ENCODE measurements at regions not wholly inside any gene's neighbourhood (a gene's known extent, or its start where the extent isn't known, plus 50 kb on each side); places are given as distances from the start of the nearest gene placed in this dataset.

- DNase-seq = no peak
Observed at GRCh38 chr18:29123706-29124530, 947.0 kb upstream of the CDH2 start.

GRCh38 chr18:29104671-29105070 lies 927.7 kb upstream of the CDH2 start:
- no peak for DNase-seq

GRCh38 chr18:29104227-29104626 lies 927.3 kb upstream of the CDH2 start:
- no peak for DNase-seq

DNA sequence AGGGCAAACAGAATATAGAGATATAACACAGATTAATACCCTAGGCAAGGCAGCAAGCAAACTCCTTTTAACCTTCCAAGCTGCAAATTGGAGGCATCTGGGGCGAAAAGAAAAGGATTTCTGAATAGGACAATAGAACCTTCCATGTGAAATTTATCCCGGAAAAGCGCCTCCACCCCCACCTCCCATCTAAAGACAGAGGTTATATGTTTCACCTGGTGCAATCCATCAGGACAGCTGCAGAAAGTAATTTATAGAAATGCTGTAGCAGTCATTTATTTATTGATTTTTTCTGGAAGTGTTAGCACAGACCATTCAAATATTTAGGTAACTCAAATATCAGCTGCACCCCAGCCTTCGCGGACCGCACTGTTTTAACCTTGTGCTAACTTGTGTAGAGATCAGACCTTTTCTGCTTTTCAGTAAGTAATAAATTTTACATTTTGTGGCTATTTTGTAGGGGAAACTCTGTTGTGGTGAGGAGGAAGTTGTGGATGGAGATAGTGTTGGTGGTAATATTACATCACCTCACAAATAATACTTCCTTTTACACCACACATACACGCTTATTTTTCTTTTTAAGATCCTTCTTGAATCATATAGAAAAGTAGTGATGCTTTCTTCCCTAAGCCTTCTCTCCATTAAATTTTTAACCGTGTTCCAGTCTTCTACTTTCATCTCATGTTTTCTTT lies 919.3 kb upstream of the CDH2 start:
- no peak for DNase-seq

DNA sequence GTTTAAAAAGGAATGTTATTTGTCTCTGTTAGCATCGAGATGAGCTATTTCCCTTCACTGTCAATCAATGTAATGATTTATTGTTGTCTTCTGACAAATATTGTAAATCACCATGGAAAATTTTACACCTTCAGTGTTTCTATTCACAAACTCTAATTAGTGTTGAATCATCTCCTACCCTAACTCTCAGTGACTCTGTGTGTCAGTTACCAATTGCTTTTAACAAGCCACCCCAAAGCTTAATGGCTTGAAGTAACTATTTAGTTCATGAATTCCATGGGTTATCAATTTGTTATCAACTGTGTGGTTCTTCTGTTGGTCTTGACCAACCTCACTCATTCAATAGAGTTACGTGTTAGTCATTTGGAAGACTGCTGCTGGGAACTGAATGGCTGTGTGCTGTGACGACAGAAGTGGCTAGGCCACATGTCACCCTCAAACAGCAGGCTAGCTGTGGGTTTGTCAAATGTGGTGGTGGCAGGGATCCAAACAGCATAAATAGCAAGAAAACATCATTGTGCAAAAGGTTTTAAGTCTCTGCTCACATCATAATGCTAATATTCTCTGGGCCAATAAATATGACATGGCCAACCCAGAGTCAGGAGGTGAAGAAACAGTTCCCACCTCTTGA lies 910.8 kb upstream of the CDH2 start:
- DNase-seq = no peak

DNA sequence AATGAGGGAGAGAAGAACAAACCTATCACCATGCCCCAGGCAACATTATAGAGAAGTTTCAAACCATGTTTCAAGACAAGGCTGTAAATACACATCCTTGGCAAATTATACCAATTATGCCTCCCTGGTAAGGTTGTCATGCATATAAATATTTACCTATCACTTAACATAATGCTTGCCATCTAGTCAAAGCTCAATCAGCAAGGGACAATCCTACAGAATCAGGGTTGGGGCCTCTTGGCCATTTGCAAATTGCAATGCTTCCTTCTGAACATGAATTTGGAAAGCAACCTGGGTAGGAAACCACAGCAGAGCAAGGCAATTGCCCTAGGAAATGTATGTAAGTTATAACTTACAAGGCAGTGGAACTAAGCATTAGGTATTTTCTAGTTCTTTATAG lies 907.2 kb upstream of the CDH2 start:
- no peak for DNase-seq

- DNase-seq = no peak
Observed at GRCh38 chr18:29083545-29083944, 906.6 kb upstream of the CDH2 start.

DNA sequence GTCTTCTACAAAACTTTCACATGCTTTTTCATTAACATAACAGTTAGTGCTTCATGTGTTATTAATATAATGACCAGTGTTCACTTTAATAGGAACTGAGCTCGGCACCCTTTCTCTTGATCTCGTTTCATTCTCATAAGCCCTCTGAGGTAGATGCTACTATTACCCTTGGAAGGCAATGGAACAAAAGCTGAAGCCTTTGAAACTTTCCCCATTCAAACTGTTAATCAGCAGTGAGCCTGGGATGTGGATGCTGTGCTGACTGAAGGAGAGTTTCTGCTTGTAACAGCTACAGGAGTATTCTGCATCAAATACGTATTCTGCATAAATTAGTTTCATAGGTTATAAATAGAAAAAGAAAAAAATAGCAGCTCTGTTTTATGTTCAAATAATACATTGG lies 904.0 kb upstream of the CDH2 start:
- no peak for DNase-seq

DNA sequence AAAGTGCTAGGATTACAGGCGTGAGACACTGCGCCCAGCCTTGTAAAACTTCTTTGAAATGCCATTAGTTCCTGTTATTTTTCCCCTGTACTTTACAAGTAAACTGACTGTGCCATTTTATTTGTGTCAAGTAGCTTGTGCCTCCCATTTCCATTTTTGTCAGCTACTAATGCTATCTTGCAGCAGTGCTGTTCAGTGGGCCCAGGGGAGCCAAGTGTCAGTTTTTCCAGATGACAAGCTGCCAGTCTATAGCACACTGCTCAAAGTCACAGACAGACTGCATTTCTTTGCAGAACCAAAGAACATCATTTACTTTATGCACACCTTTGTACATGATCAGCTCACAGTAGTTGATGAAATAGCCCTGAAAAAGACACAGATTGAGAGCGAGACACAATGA lies 901.3 kb upstream of the CDH2 start:
- no peak for DNase-seq

- no peak for DNase-seq
Observed at GRCh38 chr18:29077344-29077743, 900.4 kb upstream of the CDH2 start.

DNA sequence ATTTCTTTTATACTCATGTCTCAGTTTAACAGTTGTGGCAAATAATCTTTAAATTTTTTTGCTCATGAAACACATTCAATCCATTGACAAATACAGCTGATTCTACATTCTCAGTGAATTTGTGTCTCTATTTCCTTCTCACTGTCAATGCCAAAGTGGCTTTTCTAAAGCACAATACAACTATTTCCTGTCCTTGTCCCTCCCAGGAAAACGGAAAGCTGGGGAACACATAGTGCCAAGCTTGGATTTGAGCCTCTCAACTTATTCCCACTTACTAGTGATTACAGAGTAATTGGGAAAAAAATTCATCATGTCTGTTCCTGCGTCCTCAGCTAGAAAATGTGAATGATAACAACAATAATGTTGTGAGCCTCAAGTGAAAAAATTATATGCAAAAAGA lies 899.7 kb upstream of the CDH2 start:
- no peak for DNase-seq

GRCh38 chr18:29074147-29074546 lies 897.2 kb upstream of the CDH2 start:
- DNase-seq = no peak

DNA sequence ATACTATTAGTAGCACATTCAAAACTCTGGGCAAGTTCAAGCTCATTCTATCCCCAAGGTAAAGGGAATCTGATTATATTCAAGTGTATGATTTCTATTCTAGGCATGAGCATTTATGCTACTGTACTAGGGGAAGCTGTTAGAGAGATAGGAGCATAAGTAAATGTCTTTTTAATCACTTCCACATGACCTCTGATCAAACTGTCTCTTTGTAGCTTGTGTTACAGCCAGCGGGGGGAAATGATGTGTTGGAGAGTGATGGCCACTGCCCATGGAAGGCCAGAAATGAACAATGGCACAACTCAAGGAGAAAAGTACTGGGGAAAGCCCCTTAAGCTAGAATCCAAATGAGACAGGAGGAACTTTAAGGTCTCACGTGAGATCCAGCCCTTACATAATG lies 894.9 kb upstream of the CDH2 start:
- no peak for DNase-seq

GRCh38 chr18:29063346-29063745 lies 886.4 kb upstream of the CDH2 start:
- no peak for DNase-seq

DNA sequence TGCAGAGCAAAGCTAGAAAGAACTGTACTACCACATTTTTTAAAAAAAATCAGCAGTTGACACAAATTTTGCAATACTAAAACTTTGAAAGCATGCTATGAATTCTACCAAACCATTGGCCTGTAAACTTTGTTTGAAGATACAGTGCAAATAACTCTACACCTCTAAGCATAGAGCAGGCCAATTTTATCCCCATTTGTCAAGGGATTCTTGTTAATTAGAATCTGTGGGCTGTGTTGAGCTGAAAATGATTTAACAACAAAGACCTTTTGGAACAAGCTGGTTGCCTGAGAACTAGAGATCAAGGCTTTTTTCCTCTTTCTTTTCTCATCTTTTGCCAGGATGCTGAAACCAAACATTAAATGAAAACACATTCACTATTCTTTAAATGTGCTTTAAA lies 886.0 kb upstream of the CDH2 start:
- DNase-seq = no peak

GRCh38 chr18:29060349-29060748 lies 883.4 kb upstream of the CDH2 start:
- no peak for DNase-seq

- DNase-seq = no peak
Observed at GRCh38 chr18:29057703-29058102, 880.8 kb upstream of the CDH2 start.

- no peak for DNase-seq
Observed at GRCh38 chr18:29056800-29057199, 879.9 kb upstream of the CDH2 start.

DNA sequence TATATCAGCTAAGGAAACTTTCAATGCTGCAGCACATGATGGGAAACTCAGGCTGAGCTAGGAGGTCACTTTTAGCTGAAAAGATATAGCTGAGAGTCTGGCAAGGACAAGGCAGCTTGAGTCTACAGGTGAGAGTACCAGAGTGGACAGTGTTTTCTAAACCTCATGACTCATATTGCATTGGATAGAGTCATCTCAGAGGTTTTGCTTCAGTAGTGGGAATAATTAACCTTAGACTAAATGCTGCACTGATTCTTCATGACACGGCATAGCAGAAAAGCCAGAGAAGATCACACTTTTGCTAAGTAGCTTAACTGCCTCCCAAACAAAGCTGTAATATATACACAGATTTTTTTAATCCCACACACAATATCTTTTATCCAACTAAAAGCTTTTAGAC lies 865.0 kb upstream of the CDH2 start:
- no peak for DNase-seq

DNA sequence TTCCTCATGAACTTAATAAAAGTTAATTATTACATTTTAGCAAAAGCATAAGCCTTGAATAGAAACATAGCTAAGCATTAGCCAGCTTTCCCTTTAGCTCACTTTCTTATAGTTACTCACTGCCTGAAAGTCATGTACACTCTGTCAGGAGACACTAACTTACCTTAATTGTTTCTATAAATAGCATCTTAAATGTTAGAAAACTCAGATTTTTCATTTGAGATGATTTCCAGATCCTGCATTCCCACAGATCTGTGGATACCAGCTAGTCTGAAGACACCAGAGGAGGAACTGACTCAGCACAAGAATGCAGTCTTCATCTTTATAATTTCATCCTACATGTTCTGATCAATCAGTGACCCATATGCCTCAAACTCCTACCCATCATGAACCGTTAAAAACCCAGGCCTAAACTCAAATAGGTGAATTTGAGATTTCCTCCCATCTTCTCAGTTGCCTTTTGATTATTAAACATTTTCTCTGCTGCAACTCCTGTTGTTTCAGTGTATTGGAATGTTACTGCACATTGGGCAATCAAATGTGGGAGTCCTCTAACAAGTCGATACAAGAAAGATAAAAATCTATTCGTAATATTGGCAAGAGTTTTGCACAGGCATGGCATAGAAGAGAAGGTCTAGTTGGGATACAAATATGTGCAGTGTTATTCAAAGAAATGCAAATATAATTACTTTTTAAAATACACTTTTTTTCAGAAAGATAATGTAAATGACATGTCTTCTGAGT lies 857.4 kb upstream of the CDH2 start:
- DNase-seq = no peak

DNA sequence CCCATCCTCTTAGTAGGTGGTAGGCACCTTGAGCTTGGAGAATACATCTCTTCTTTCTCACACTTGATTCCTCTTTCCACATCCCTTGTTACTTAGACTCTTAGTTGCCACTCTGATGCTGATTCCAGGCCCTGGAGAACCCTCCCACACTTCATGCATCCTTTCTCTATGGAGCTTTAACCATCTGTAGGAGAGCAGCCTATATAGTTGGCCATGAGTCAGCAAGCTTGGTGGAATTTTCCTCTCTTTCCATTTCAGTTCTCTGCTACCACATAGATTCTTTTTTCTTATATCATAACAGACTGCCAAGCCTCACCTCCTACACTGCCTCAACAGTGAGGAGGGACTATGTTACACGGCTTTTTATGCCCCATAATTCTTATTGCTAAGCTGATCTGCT lies 851.6 kb upstream of the CDH2 start:
- no peak for DNase-seq

DNA sequence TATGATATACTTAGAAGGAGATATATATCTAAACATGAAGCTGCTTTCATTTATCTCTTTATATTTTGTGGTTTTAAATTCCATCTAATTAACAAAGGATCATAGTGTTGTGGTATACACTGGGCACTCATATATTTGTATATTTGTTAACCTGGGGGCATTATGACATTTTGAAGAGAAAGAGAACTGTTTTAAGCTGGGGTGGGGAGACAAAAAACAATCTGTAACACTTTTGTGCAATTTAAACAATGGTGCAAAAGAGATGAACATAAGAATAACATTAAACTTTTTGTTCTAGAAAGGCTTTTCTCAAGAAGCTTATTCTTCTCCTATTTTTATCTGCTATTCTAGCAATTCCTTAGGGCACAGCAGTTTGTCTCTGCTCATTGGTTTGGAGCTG lies 842.0 kb upstream of the CDH2 start:
- no peak for DNase-seq

DNA sequence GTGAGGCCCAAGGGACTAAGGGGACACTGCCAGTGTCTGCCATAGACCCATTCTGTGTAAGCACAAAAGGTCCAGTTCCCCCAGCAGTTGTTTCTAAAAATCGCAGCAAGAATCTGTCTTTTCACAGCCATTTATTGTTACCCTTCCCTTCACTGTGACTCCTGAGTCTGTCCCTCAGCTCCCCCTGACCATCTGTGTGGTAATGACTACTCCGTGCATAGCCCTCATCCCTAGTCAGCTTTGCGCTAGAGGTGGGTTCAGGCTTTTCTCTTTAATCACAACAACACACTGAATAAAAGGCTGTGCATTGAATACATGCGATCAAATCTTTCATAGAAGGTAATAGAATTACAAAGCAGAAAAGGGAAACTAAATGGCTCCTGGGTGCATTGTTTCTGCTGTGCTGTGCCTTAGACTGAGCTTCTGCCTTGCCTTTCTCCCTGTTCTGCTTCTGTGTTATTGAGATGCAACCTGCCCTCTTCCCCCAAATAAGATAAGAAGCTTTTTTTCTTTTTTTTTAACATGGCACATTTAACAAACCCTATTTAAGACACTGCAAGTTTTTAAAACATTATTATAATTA lies 836.0 kb upstream of the CDH2 start:
- no peak for DNase-seq
